Right lobe of liver (tissue), 6 donors: ENCODE measurements at regions not wholly inside any gene's neighbourhood (a gene's known extent, or its start where the extent isn't known, plus 50 kb on each side); places are given as distances from the start of the nearest gene placed in this dataset.
"Not testable (repeated sequence)": the region's sequence is repeated elsewhere in the genome, so short reads cannot be mapped to it uniquely, and the experiment has no call there.

Experiments
- ATAC-seq, 4 donors: fragments of 200-7000 bp; cut with Tn5 transposase; one replicate each; pipeline ENCODE4 v1.9.1; 2020; ENCODE audit warnings: mild to moderate bottlenecking in 4 of 4, moderate library complexity in 4 of 4
- DNase-seq, 3 donors: peaks; one replicate each; pipeline ENCODE4 v3.0.0-alpha.2; 2020
- H3K27ac ChIP-seq, 3 donors: fragments of 200-600 bp; one replicate each; pipeline ENCODE4 v1.8.0; 2022
- H3K27me3 ChIP-seq, 2 donors: fragments of 200-600 bp; one replicate each; pipeline ENCODE4 v1.8.0; 2022
- H3K36me3 ChIP-seq, 4 donors: fragments of 200-600 bp; sonication (generic) in 1 of 4; one replicate each; pipeline versions ENCODE4 v1.5.1 to v1.8.0; 2017 to 2022; ENCODE audit warnings: control low read depth in 1 of 4
- H3K4me1 ChIP-seq, 4 donors: fragments of 200-600 bp; sonication (generic) in 1 of 4; one replicate each; pipeline versions ENCODE4 v1.5.1 to v1.8.0; 2017 to 2022; ENCODE audit warnings: control low read depth in 1 of 4
- H3K4me3 ChIP-seq, 3 donors: fragments of 200-600 bp; one replicate each; pipeline ENCODE4 v1.8.0; 2022
- H3K9me3 ChIP-seq, 4 donors: fragments of 200-600 bp; sonication (generic) in 1 of 4; one replicate each; pipeline versions ENCODE4 v1.5.1 to v1.8.0; 2017 to 2022; ENCODE audit warnings: control low read depth in 1 of 4
- CTCF ChIP-seq, 4 donors: fragments of 200-600 bp in 3 of 4; fragments of 450-650 bp in 1 of 4; IDR thresholded peaks; one replicate each; pipeline versions ENCODE4 v1.5.1 to v1.8.0; 2016 to 2022; ENCODE audit warnings: antibody characterized with exemption in 4 of 4, mild to moderate bottlenecking in 2 of 4
- POLR2A ChIP-seq: fragments of 450-650 bp; IDR thresholded peaks from one replicate; pipeline ENCODE4 v1.6.1; 2017; ENCODE audit warnings: antibody characterized with exemption, mild to moderate bottlenecking
- WGBS: methylation state at CpG from one replicate; pipeline ENCODE4 v1.1.6; 2018; ENCODE audit warnings: low coverage, low lambda C conversion rate; ENCODE audit not compliant: insufficient coverage; ENCODE audit errors: missing lambda C conversion rate; 5-methylcytosine and 5-hydroxymethylcytosine counted together
- intact Hi-C, 2 donors: fragments of 100-400 bp; cut with DNase I; formaldehyde crosslinking; loops; one replicate each; pipeline versions ENCODE4 v1.11.2 to v1.14.1; 2022
- donor health status: DM: no; HTN: yes; CAD: no.
- donor health status: DM: no; HTN: no; CAD: no.
- donor health status: DM: no; HTN: no; CAD: no.
- donor health status: DM: no; HTN: yes; CAD: no.
- donor health status: DM: no; HTN: yes; CAD: no.

- H3K27me3 ChIP-seq: no peaks in the 10 kb centered on the region
- no peak overlapping the region for H3K27ac ChIP-seq
- no peak overlapping the region for H3K4me3 ChIP-seq
- no peaks in the 10 kb centered on the region for H3K36me3 ChIP-seq
- TF ChIP-seq CTCF (IDR thresholded peaks at IDR 0.05) (no peak), POLR2A (no peak)
- ATAC-seq (no peak), DNase-seq (no peak)
- no peaks in the 10 kb centered on the region for H3K9me3 ChIP-seq
- intact Hi-C loops: no loop called here
- WGBS: 58% methylated on average over 4 of the region's 4 CpGs
- no peaks in the 10 kb centered on the region for H3K4me1 ChIP-seq
Observed at GRCh38 chr12:33156042-33156441, 259.5 kb upstream of the PKP2 start.

- 60% methylated on average over 1 of the region's 8 CpGs for WGBS
- H3K9me3 ChIP-seq, H3K36me3 ChIP-seq, ATAC-seq, H3K4me3 ChIP-seq, H3K27ac ChIP-seq, intact Hi-C loops, H3K4me1 ChIP-seq, DNase-seq, H3K27me3 ChIP-seq: not testable (repeated sequence)
Observed at GRCh38 chr12:33147292-33147691, 250.7 kb upstream of the PKP2 start.

- H3K4me3 ChIP-seq: no peak overlapping the region
- H3K9me3 ChIP-seq: no peaks in the 10 kb centered on the region
- 59% methylated on average over 1 of the region's 1 CpG for WGBS
- no peaks in the 10 kb centered on the region for H3K4me1 ChIP-seq
- intact Hi-C loops: no loop called here
- no peak for ATAC-seq
- no peaks in the 10 kb centered on the region for H3K27me3 ChIP-seq
- H3K27ac ChIP-seq: no peak overlapping the region
- no peak for TF ChIP-seq POLR2A
- TF ChIP-seq CTCF (IDR thresholded peaks at IDR 0.05): no peak
- DNase-seq: no peak
- H3K36me3 ChIP-seq: no peaks in the 10 kb centered on the region
Observed at GRCh38 chr12:33129500-33129899, 232.9 kb upstream of the PKP2 start.

- intact Hi-C loops: no loop called here
- Histone ChIP-seq H3K27me3 (no peaks in the 10 kb centered on the region), H3K27ac (no peak overlapping the region), H3K9me3 (no peaks in the 10 kb centered on the region), H3K4me3 (no peak overlapping the region), H3K4me1 (no peaks in the 10 kb centered on the region), H3K36me3 (no peaks in the 10 kb centered on the region)
- no peak for ATAC-seq
- TF ChIP-seq POLR2A: no peak
- no peak for TF ChIP-seq CTCF (IDR thresholded peaks at IDR 0.05)
- no peak for DNase-seq
Observed at GRCh38 chr12:33125755-33126154, 229.2 kb upstream of the PKP2 start.

GRCh38 chr12:33116284-33116683 is 219.7 kb upstream of the PKP2 start:
- 27% methylated on average over 1 of the region's 1 CpG for WGBS
- no peak for ATAC-seq
- Histone ChIP-seq H3K4me3 (no peak overlapping the region), H3K9me3 (no peaks in the 10 kb centered on the region), H3K27ac (no peak overlapping the region), H3K36me3 (no peaks in the 10 kb centered on the region), H3K4me1 (no peaks in the 10 kb centered on the region), H3K27me3 (no peaks in the 10 kb centered on the region)
- TF ChIP-seq POLR2A (no peak), CTCF (IDR thresholded peaks at IDR 0.05) (no peak)
- DNase-seq: no peak
- intact Hi-C loops: no loop called here
